ENCODE measurements at regions not wholly inside any gene's neighbourhood (a gene's known extent, or its start where the extent isn't known, plus 50 kb on each side); places are given as distances from the start of the nearest gene placed in this dataset.
A peak's percentile ranks its signal among the peaks of the same experiment; 100 is the strongest.
"Not testable (repeated sequence)": the region's sequence is repeated elsewhere in the genome, so short reads cannot be mapped to it uniquely, and the experiment has no call there.

- no peak for DNase-seq
These were observed 489.4 kb upstream of the TBL1XR1 start for GRCh38 chr3:177686671-177687070.

- no peak for DNase-seq
These were observed 490.0 kb upstream of the TBL1XR1 start for GRCh38 chr3:177687291-177687690.

- no peak for DNase-seq
These were observed 490.9 kb upstream of the TBL1XR1 start for GRCh38 chr3:177688152-177688551.

- DNase-seq: no peak
These were observed 491.8 kb upstream of the TBL1XR1 start for GRCh38 chr3:177689077-177689476.

GRCh38 chr3:177689869-177690268 is 492.6 kb upstream of the TBL1XR1 start:
- no peak for DNase-seq

- DNase-seq: no peak
These were observed 493.0 kb upstream of the TBL1XR1 start for GRCh38 chr3:177690306-177690705.

- no peak for DNase-seq
These were observed 495.2 kb upstream of the TBL1XR1 start for GRCh38 chr3:177692304-177692975.

GRCh38 chr3:177693616-177694264 is 496.5 kb upstream of the TBL1XR1 start:
- DNase-seq: no peak

- peak; percentile 60 for DNase-seq
These were observed 497.0 kb upstream of the TBL1XR1 start for GRCh38 chr3:177694316-177694715.

- DNase-seq: peak; percentile 11
These were observed 497.7 kb upstream of the TBL1XR1 start for GRCh38 chr3:177694951-177695350.

- DNase-seq: no peak
These were observed 502.8 kb upstream of the TBL1XR1 start for GRCh38 chr3:177700117-177700516.

- peak; percentile 9 for DNase-seq
These were observed 506.5 kb upstream of the TBL1XR1 start for GRCh38 chr3:177703788-177704187.

GRCh38 chr3:177705976-177706823 is 508.9 kb upstream of the TBL1XR1 start:
- no peak for DNase-seq

GRCh38 chr3:177709470-177709869 is 512.2 kb upstream of the TBL1XR1 start:
- DNase-seq: not testable (repeated sequence)

GRCh38 chr3:177710506-177710905 is 513.2 kb upstream of the TBL1XR1 start:
- no peak for DNase-seq

- DNase-seq: no peak
These were observed 514.4 kb upstream of the TBL1XR1 start for GRCh38 chr3:177711637-177712036.

GRCh38 chr3:177713928-177714900 is 516.9 kb upstream of the TBL1XR1 start:
- DNase-seq: no peak

- DNase-seq: no peak
These were observed 517.7 kb upstream of the TBL1XR1 start for GRCh38 chr3:177714945-177715344.

GRCh38 chr3:177715980-177716379 is 518.7 kb upstream of the TBL1XR1 start:
- DNase-seq: no peak

GRCh38 chr3:177720927-177721326 is 523.6 kb upstream of the TBL1XR1 start:
- not testable (repeated sequence) for DNase-seq

GRCh38 chr3:177721864-177722785 is 524.8 kb upstream of the TBL1XR1 start:
- DNase-seq: no peak

Measured in fibroblast of skin of right biceps (primary cell).